ENCODE measurements at regions not wholly inside any gene's neighbourhood (a gene's known extent, or its start where the extent isn't known, plus 50 kb on each side); places are given as distances from the start of the nearest gene placed in this dataset.

DNA sequence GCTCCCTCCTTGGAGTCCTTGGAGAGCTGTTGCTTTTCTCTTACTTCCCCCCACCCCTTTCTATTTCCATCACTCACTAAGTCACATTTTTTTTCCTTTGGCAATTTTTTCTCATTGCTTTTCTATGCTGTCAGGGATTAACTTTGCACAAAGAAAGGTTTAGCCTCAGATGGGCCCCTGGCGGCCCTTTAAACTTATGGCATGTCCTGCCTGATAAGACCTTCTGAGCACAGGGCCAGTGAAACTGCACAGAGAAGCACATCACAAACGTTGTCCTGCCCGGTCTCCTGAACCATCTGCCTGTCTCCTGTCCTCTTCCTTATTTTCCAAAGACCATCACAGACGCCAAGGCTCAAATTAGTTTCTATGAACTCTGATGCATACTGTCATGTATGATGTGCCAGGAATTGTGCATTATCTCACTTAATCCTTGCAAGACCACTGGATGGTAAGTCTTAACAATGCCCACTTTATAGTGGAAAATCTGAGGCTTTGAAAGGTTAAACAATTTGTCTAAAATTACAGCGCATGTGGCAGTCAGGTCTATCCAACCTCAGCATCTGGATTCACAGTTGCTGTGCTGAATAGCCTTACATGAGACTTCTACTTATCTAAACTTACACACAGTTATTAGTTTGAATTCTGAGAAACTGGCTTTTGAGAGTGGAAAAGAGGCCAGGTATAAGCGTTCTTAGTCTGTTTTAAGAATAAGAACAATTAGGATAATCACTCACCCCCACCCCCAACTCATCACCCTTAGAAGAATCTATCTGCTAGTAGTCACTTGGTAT is 648.1 kb downstream of the NTRK3 start:
- DNase-seq (ENCODE audit: low read depth): no peak
- H3K4me3 ChIP-seq (ENCODE audit: low read depth, low read length): no peak overlapping the region

- no peak overlapping the region for H3K4me3 ChIP-seq (ENCODE audit: low read depth, low read length)
- no peak for DNase-seq (ENCODE audit: low read depth)
These were observed 649.6 kb downstream of the NTRK3 start for GRCh38 chr15:87606971-87607370.

- no peak overlapping the region for H3K4me3 ChIP-seq (ENCODE audit: low read depth, low read length)
- no peak for DNase-seq (ENCODE audit: low read depth)
These were observed 651.6 kb downstream of the NTRK3 start for GRCh38 chr15:87604857-87605446.

DNA sequence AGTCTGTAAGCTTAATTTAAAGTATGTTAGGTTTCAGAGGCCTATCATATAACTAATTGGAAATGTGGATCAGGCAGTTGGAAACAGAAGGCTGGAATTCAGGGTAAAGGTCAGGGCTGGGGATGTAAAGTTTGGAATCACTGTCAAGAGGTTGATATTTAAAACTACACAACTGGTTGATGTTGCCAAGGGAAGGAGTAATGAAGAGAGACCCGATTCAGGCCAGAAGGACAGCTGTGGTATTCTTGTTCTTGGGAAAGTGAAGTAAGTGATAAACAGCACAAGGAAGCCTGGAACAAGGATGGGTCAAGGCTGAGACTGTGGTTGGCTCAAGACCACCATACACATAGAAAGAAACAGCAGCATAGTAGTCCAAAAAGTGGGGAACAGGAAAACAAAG is 654.2 kb downstream of the NTRK3 start:
- DNase-seq (ENCODE audit: low read depth): no peak
- H3K4me3 ChIP-seq (ENCODE audit: low read depth, low read length): no peak overlapping the region

GRCh38 chr15:87599616-87600015 is 656.9 kb downstream of the NTRK3 start:
- no peak for DNase-seq (ENCODE audit: low read depth)

DNA sequence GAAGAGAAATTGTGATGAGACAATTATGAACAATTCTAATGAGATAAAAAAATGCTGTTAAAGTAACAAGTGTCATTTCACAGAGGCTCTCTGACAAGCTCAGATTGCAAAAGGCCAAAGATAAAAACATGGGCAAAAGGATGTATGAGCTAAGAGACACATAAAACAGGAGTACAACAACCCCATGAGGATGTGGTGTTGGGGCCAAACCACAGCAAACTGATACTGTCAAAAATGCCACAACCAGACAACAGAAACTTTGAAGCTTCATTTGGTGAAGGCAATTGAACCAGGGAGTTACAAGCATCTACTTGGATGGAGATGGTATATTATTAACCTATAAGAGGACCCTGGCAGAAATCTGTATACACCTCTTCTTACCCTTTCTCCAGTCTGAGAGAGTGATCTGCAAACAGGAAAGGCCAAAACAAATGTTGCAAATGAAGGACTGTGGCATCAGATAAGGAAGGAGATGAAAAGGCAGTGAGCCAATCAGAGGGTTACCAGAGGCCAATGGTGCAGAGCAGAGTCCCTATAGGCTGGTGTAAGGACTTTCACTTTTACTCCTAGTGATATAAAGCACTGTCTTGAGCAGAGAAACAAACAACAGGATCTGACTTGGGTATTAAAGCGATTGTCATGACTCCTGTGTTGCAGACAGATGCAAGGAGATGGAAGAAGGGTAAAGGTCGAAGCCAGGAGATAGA is 659.0 kb downstream of the NTRK3 start:
- no peak for DNase-seq (ENCODE audit: low read depth)
- H3K4me3 ChIP-seq (ENCODE audit: low read depth, low read length): no peak overlapping the region

More at GRCh38 chr15:87599616-87600015, 656.9 kb downstream of the NTRK3 start:
- no peak overlapping the region for H3K4me3 ChIP-seq (ENCODE audit: low read depth, low read length)

GRCh38 chr15:87591582-87591981 is 665.0 kb downstream of the NTRK3 start:
- no peak overlapping the region for H3K4me3 ChIP-seq (ENCODE audit: low read depth, low read length)
- DNase-seq (ENCODE audit: low read depth): no peak

- H3K4me3 ChIP-seq (ENCODE audit: low read depth, low read length): no peak overlapping the region
- no peak for DNase-seq (ENCODE audit: low read depth)
These were observed 665.5 kb downstream of the NTRK3 start for GRCh38 chr15:87591042-87591441.

GRCh38 chr15:87589134-87589533 is 667.4 kb downstream of the NTRK3 start:
- no peak overlapping the region for H3K4me3 ChIP-seq (ENCODE audit: low read depth, low read length)
- DNase-seq (ENCODE audit: low read depth): no peak

DNA sequence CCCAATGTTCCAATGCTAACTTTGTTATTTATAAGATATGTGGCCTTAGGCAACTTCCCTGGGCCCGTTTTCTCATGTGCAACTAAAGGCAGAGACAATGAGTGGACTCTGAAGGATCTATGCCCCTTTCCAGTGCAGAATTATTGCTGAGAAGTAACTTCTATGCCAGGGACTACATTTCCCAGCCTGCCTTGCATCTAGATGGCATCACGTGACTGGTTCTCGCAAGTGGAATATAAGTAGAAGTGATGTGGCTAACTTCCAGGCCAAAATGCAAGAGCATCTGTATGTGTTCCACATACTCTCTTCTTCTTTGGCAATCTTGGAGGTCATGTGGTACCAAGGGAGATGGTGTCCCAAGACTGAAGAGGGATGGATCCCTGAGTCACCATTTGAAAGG is 674.4 kb downstream of the NTRK3 start:
- no peak for DNase-seq (ENCODE audit: low read depth)
- H3K4me3 ChIP-seq (ENCODE audit: low read depth, low read length): no peak overlapping the region

DNA sequence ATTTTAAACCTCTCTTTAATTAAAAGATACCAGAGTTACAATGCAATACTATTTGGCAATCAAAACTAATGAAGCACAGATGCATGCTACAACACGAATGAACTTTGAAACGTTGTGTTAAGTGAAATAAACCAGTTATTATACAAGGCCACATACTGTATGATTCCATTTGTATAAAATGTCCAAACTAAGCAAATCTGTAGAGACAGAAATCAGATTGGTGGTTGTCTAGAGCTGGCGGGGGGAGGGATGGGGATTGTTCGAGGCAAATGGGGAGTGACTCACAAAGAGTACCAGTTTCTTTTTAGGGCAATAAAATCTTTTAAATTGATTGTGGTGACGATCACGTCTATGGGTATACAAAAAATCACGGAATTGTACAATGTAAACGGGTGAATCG is 677.0 kb downstream of the NTRK3 start:
- H3K4me3 ChIP-seq (ENCODE audit: low read depth, low read length): no peak overlapping the region
- no peak for DNase-seq (ENCODE audit: low read depth)

GRCh38 chr15:87578776-87579175 is 677.8 kb downstream of the NTRK3 start:
- H3K4me3 ChIP-seq (ENCODE audit: low read depth, low read length): no peak overlapping the region

DNA sequence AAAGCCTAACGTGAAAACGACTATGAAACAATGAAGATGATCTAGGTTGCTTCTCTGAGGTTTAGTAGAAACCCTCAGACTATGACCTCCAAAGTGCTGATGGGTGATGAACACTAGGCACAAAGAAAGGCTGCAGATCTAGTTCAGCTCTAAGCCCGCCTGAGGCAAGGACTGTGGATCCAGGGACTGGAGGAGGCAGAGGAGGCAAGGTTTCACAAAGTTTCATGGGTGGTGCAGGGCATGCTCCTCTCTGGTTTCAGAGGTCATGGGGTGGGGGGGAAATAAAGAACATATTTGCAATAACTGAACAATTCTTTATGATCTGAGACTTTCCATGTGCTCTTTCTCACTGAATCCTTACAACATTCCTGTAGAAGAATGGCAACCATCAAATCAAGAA is 679.2 kb downstream of the NTRK3 start:
- DNase-seq (ENCODE audit: low read depth): no peak
- no peak overlapping the region for H3K4me3 ChIP-seq (ENCODE audit: low read depth, low read length)

More at GRCh38 chr15:87578776-87579175, 677.8 kb downstream of the NTRK3 start:
- no peak for DNase-seq (ENCODE audit: low read depth)

DNA sequence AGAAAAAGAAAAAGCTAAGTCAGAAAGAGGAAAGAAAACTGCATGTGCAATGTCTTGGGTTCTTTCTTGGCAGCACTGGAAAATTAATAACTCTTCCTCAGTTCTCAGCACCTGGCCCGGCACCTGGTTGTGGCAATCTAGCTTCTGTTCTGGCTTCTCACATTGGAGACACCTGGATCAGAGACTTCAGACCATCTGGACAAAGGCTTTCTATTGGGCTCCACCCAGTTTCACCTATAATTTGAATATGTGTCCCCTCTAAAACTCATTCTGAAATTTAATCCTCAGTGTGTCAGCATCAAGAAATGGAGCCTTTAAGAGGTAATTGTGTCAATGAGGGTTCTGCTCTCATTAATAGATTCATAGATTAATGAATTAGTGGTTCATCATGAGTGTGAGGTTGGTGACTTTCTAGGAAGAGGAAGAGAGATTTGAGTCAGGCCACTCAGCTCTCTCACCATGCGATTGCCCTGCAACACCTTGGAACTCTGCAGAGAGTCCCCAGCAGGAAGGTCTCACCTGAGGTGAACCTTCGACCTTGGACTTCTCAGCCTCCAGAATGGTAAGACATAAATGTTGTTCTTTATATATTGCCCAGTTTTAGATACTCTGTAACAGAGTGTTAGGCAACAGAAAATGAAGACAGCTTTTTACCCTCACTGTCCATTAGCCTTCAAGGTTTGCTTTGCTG is 679.9 kb downstream of the NTRK3 start:
- DNase-seq (ENCODE audit: low read depth): no peak
- no peak overlapping the region for H3K4me3 ChIP-seq (ENCODE audit: low read depth, low read length)

DNA sequence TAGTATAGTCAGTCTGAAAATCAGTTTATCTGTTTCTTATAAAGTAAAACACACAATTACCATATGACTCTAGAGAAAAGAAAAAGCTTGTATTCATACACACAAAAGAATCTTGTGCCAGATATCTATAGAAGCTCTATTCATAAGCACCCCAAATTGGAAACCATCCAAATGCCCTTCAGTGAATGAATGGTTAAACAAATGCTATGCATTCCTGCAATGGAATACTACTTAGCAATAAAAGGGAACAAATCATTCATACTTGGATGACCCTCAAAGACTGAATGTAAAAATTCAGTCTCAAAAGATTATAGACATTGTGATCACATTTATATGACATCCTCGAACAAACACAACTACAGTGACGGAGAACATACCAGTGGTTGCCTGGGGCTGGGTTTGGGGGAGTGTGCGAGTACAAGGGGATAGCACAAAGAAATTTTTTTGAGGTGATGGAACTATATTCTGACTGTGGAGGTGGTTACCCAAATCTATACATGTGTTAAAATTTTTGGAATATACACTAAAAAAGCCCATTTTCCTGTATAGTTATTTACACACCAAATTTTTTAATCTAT is 680.6 kb downstream of the NTRK3 start:
- DNase-seq (ENCODE audit: low read depth): no peak
- no peak overlapping the region for H3K4me3 ChIP-seq (ENCODE audit: low read depth, low read length)

DNA sequence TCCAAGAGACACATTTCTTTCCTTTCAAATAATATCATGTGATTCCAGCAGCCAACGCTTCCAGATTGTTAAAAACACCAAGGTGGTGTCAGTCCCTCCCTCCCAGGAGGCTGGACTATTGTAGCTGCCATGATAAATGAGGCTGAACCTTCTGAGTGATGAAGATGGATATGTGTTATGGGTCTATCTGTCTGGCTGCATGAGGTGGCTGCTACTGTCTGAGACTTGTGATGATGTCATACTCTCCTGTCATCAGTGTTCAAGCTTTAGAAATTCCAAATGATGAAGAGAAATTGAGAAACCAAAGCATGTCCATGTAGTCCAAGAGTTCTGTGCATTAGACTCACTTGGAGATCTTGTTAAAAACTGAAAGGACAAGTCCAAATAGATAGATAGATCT is 683.0 kb downstream of the NTRK3 start:
- DNase-seq (ENCODE audit: low read depth): no peak
- no peak overlapping the region for H3K4me3 ChIP-seq (ENCODE audit: low read depth, low read length)

DNA sequence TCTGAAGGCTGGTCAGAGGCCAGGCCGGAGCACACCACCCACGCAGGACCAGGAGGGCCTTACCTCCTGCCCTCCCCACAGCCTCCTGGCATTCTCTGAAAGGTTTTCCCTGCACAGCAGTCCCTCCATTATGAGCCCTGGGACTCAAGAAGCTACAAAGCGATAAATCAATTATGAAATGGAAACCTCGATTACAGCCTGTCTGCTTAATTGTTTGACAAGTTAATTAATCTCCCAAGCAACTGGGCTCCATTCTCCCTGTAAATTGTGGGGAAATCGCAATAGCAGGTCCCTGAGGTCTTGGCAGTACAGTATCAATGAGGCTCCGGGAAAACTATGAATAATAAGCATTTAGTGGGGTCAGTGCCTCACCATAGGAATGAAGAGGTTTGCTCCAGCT is 683.5 kb downstream of the NTRK3 start:
- no peak overlapping the region for H3K4me3 ChIP-seq (ENCODE audit: low read depth, low read length)
- DNase-seq (ENCODE audit: low read depth): no peak

DNA sequence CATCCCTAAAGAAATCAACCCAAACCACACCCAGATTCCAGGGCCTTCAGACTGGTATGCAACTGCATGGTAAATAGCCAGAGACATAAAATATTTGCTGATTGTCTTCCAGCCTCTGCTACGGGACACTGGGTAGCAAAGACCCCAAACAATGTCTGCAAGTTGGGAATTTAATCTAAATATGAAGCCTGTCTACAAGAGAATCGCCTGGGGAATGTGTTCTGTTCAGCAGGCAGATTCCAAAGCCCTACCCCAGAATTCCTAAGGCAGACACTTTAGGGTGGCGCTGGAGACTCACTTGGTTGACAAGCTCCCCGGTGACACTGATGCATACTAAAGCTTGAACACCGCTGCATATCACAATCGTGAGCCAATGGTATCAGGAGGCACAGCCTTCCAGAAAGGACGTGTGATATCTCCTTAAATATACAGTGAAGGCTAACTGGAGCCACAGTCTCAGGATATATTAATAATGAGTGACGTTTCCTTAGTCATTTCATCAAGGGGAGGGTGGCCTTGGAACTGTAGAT is 684.1 kb downstream of the NTRK3 start:
- H3K4me3 ChIP-seq (ENCODE audit: low read depth, low read length): no peak overlapping the region
- DNase-seq (ENCODE audit: low read depth): no peak

GRCh38 chr15:87570206-87570605 is 686.3 kb downstream of the NTRK3 start:
- no peak for DNase-seq (ENCODE audit: low read depth)
- no peak overlapping the region for H3K4me3 ChIP-seq (ENCODE audit: low read depth, low read length)

DNA sequence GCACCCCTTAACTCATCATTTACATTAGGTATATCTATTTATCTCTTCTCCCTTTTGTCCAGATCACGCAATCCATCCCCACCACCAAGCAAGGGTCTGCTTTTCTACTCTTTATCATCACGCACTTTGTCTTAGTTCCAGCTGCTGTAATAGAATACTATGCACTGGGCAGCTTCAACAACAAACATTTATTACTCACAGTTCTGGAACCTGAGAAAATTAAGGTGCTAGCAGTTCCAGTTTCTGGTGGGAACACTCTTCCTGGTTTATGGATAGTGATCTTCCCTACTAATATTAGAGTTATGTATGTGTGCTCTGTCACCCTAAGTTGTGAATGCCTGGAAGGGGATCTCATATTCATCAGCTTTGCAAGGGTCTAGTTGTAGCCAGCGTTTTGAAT is 687.0 kb downstream of the NTRK3 start:
- DNase-seq (ENCODE audit: low read depth): no peak
- H3K4me3 ChIP-seq (ENCODE audit: low read depth, low read length): no peak overlapping the region
